ENCODE measurements at regions not wholly inside any gene's neighbourhood (a gene's known extent, or its start where the extent isn't known, plus 50 kb on each side); places are given as distances from the start of the nearest gene placed in this dataset.

DNA sequence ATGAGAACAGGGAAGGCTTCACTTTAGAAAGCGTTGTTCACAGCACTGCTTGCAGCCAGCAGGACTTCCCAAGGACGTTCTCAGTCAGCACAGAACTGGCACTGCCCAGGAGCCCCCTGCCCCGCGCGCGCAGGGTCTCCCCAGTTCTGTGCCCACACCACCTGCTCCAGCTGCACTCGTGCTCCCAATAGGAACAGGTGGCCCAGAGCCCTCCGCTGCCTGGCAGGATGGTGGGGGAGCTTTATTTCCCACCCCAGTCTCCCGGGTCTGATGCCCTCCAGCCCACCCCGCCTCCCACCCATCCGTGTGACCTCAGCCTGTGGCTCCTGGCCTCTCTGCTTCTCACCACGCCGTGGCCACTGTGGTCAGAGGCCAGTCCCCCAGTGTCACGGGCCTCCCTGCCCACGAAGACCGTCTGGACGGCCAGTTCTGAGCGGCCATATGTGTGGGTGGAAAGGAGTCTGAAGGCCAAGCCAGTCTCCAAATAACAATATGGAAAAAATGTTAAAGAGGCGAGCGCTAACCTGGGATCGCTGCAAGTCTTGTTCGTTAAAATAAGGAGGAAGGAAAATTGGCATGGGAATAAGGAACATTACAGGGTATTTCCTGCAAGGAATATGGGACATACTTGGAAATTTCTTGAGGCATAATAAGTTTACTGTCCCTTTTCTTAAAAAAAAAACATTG lies 54.6 kb upstream of the PCSK6 start:
- TF ChIP-seq, protein P1, sequence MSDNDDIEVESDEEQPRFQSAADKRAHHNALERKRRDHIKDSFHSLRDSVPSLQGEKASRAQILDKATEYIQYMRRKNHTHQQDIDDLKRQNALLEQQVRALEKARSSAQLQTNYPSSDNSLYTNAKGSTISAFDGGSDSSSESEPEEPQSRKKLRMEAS (IDR thresholded peaks at IDR 0.05): no peak
- TF ChIP-seq, protein P2, sequence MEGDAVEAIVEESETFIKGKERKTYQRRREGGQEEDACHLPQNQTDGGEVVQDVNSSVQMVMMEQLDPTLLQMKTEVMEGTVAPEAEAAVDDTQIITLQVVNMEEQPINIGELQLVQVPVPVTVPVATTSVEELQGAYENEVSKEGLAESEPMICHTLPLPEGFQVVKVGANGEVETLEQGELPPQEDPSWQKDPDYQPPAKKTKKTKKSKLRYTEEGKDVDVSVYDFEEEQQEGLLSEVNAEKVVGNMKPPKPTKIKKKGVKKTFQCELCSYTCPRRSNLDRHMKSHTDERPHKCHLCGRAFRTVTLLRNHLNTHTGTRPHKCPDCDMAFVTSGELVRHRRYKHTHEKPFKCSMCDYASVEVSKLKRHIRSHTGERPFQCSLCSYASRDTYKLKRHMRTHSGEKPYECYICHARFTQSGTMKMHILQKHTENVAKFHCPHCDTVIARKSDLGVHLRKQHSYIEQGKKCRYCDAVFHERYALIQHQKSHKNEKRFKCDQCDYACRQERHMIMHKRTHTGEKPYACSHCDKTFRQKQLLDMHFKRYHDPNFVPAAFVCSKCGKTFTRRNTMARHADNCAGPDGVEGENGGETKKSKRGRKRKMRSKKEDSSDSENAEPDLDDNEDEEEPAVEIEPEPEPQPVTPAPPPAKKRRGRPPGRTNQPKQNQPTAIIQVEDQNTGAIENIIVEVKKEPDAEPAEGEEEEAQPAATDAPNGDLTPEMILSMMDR (IDR thresholded peaks at IDR 0.05): no peak
- no peak for TF ChIP-seq POLR2A (IDR thresholded peaks at IDR 0.05; ENCODE audit: low read length)
- TF ChIP-seq EHMT2 (IDR thresholded peaks at IDR 0.05; ENCODE audit: low read depth): no peak
- no peak for TF ChIP-seq GATA3 (IDR thresholded peaks at IDR 0.05; ENCODE audit: borderline replicate concordance)
- no peak for TF ChIP-seq JUN (IDR thresholded peaks at IDR 0.05)
- no peak for TF ChIP-seq POLR2AphosphoS2 (conservative IDR thresholded peaks at IDR 0.05; ENCODE audit: low read length)
- TF ChIP-seq PBX3 (IDR thresholded peaks at IDR 0.05): no peak
- no peak for TF ChIP-seq HOXA7 (CRISPR knock-in tag; IDR thresholded peaks at IDR 0.05)
- no peak for TF ChIP-seq ESRRA (IDR thresholded peaks at IDR 0.05; ENCODE audit: borderline replicate concordance, low read length)
